IMR-90 (cell line): ENCODE measurements at regions not wholly inside any gene's neighbourhood (a gene's known extent, or its start where the extent isn't known, plus 50 kb on each side); places are given as distances from the start of the nearest gene placed in this dataset.

Experiments used
- ATAC-seq: fragments of 200-7000 bp; cut with Tn5 transposase; 2 replicates; pipeline ENCODE4 v1.9.1; 2020; ENCODE audit warnings: low read depth, mild to moderate bottlenecking, moderate library complexity
- BruUV-seq: library from RNA; stranded (reverse); fragments of 400-500 nt; replicated peaks from 2 replicates; lab custom pipeline; 2021; lab: Mats Ljungman, UMichigan
- CTCF ChIA-PET: fragments of 300-600 bp; formaldehyde crosslinking; extraction: SDS; loops from one replicate; lab custom pipeline; 2021; ENCODE audit warnings: antibody characterized with exemption; lab: Yijun Ruan, JAX
- POLR2A ChIA-PET: fragments of 300-600 bp; sonication (Branson Sonifier 250); formaldehyde crosslinking; loops from one replicate; lab custom pipeline; 2022; ENCODE audit warnings: antibody characterized with exemption; ENCODE audit not compliant: unreplicated experiment; lab: Charles Lee
- DNase-seq: peaks from one replicate; pipeline ENCODE4 v3.0.0; 2013
- H2AFZ ChIP-seq: replicated peaks from 2 replicates; pipeline ENCODE3; 2013; ENCODE audit warnings: low read length, mild to moderate bottlenecking; ENCODE audit not compliant: poor library complexity
- H2AK5ac ChIP-seq: 2 replicates; pipeline ENCODE4 v1.6.1; 2013; ENCODE audit warnings: low read depth, low read length, inconsistent platforms
- H2AK9ac ChIP-seq: replicated peaks from 2 replicates; pipeline ENCODE3; 2013; ENCODE audit warnings: mild to moderate bottlenecking, low read depth, low read length, moderate library complexity; ENCODE audit not compliant: poor library complexity
- H2BK120ac ChIP-seq: 2 replicates; pipeline ENCODE4 v1.6.1; 2013; ENCODE audit warnings: low read depth, low read length, inconsistent platforms
- H2BK15ac ChIP-seq: 3 replicates; pipeline ENCODE4 v1.6.1; 2013; ENCODE audit warnings: low read depth, low read length, inconsistent platforms
- H2BK20ac ChIP-seq: 2 replicates; pipeline ENCODE4 v1.6.1; 2013; ENCODE audit warnings: low read depth, mild to moderate bottlenecking, inconsistent platforms, low read length, moderate library complexity
- H2BK5ac ChIP-seq: 2 replicates; pipeline ENCODE4 v1.6.1; 2013; ENCODE audit warnings: mild to moderate bottlenecking, low read depth, low read length, inconsistent platforms; ENCODE audit not compliant: poor library complexity, severe bottlenecking
- H3K14ac ChIP-seq: replicated peaks from 2 replicates; pipeline ENCODE4 v1.6.1; 2013; ENCODE audit warnings: low read depth, low read length, inconsistent platforms
- H3K18ac ChIP-seq: 2 replicates; pipeline ENCODE4 v1.6.1; 2013; ENCODE audit warnings: low read depth, low read length, control low read depth
- H3K23ac ChIP-seq: 2 replicates; pipeline ENCODE4 v1.6.1; 2013; ENCODE audit warnings: low read depth, low read length, inconsistent platforms
- H3K27ac ChIP-seq: 2 replicates; pipeline ENCODE4 v1.5.1; 2013; ENCODE audit warnings: mild to moderate bottlenecking, control low read depth, low read length; ENCODE audit not compliant: insufficient read depth
- H3K27me3 ChIP-seq: 2 replicates; pipeline ENCODE4 v1.6.1; 2013; ENCODE audit warnings: low read length; ENCODE audit not compliant: control insufficient read depth, insufficient read depth
- H3K36me3 ChIP-seq: 2 replicates; pipeline ENCODE4 v1.6.1; 2013; ENCODE audit warnings: low read length, mixed read lengths; ENCODE audit not compliant: control insufficient read depth, insufficient read depth
- H3K4ac ChIP-seq: 2 replicates; pipeline ENCODE4 v1.6.1; 2013; ENCODE audit warnings: low read depth, low read length, inconsistent platforms
- H3K4me1 ChIP-seq: 2 replicates; pipeline ENCODE4 v1.6.1; 2013; ENCODE audit warnings: low read length, mixed read lengths; ENCODE audit not compliant: control insufficient read depth, insufficient read depth
- H3K4me2 ChIP-seq: 2 replicates; pipeline ENCODE4 v1.6.1; 2013; ENCODE audit warnings: low read depth, mild to moderate bottlenecking, control low read depth, low read length, moderate library complexity
- H3K4me3 ChIP-seq: 2 replicates; pipeline ENCODE4 v1.5.1; 2013; ENCODE audit warnings: low read depth, mild to moderate bottlenecking, control low read depth, low read length, moderate library complexity; ENCODE audit not compliant: insufficient read depth
- H3K56ac ChIP-seq: 2 replicates; pipeline ENCODE4 v1.6.1; 2013; ENCODE audit warnings: low read length, inconsistent platforms; ENCODE audit not compliant: insufficient read depth; ENCODE audit errors: extremely low read depth
- H3K79me1 ChIP-seq, 2 experiments: 2 replicates each; pipeline ENCODE4 v1.6.1; 2013; ENCODE audit warnings: low read length in 2 of 2, inconsistent platforms in 1 of 2, low read depth in 1 of 2
- H3K9ac ChIP-seq: 2 replicates; pipeline ENCODE4 v1.6.1; 2013; ENCODE audit warnings: low read depth, low read length, control low read depth
- H3K9me1 ChIP-seq: 2 replicates; pipeline ENCODE4 v1.6.1; 2013; ENCODE audit warnings: low read length, inconsistent platforms; ENCODE audit not compliant: insufficient read depth
- H3K9me3 ChIP-seq: 2 replicates; pipeline ENCODE4 v1.6.1; 2013; ENCODE audit warnings: low read length; ENCODE audit not compliant: control insufficient read depth, insufficient read depth
- H4K20me1 ChIP-seq: 2 replicates; pipeline ENCODE4 v1.6.1; 2013; ENCODE audit warnings: low read length, inconsistent platforms; ENCODE audit not compliant: insufficient read depth
- H4K5ac ChIP-seq: 2 replicates; pipeline ENCODE4 v1.6.1; 2013; ENCODE audit warnings: mild to moderate bottlenecking, low read depth, low read length, control low read depth
- H4K8ac ChIP-seq, 2 experiments: 2 replicates each; pipeline ENCODE4 v1.6.1; 2013; ENCODE audit warnings: low read depth in 2 of 2, low read length in 2 of 2, control low read depth in 1 of 2, inconsistent platforms in 1 of 2
- H4K91ac ChIP-seq: 2 replicates; pipeline ENCODE4 v1.6.1; 2013; ENCODE audit warnings: low read depth, low read length, inconsistent platforms; ENCODE audit not compliant: insufficient read depth
- BHLHE40 ChIP-seq: fragments of 150-350 bp; IDR thresholded peaks from 2 replicates; pipeline ENCODE4 v1.6.1; 2016; ENCODE audit warnings: mild to moderate bottlenecking, low read depth, low read length
- CEBPB ChIP-seq: IDR thresholded peaks from 2 replicates; pipeline ENCODE4 v1.6.1; 2012; ENCODE audit warnings: low read depth, low read length, improper control_type of control experiment
- CHD1 ChIP-seq: IDR thresholded peaks from 2 replicates; pipeline ENCODE4 v1.6.1; 2012; ENCODE audit warnings: low read depth, low read length, improper control_type of control experiment
- CTCF ChIP-seq: conservative IDR thresholded peaks from 2 replicates; pipeline ENCODE4 v1.5.1; 2012; ENCODE audit warnings: mild to moderate bottlenecking, low read depth, low read length, improper control_type of control experiment
- FOS ChIP-seq: fragments of 150-350 bp; IDR thresholded peaks from 2 replicates; pipeline ENCODE4 v1.6.1; 2016; ENCODE audit warnings: low read depth, low read length
- MAFK ChIP-seq: IDR thresholded peaks from 2 replicates; pipeline ENCODE4 v1.6.1; 2012; ENCODE audit warnings: low read depth, low read length, improper control_type of control experiment
- MAZ ChIP-seq: IDR thresholded peaks from 2 replicates; pipeline ENCODE4 v1.6.1; 2012; ENCODE audit warnings: low read depth, mild to moderate bottlenecking, low read length, improper control_type of control experiment, moderate library complexity, borderline replicate concordance
- MXI1 ChIP-seq: IDR thresholded peaks from 2 replicates; pipeline ENCODE4 v1.6.1; 2012; ENCODE audit warnings: low read depth, mild to moderate bottlenecking, low read length, moderate library complexity, borderline replicate concordance
- NFE2L2 ChIP-seq: fragments of 150-350 bp; IDR thresholded peaks from 2 replicates; pipeline ENCODE4 v1.6.1; 2016; ENCODE audit warnings: low read depth, mild to moderate bottlenecking, low read length
- POLR2A ChIP-seq: IDR thresholded peaks from 2 replicates; pipeline ENCODE4 v1.6.1; 2012; ENCODE audit warnings: mild to moderate bottlenecking, low read depth, low read length
- RAD21 ChIP-seq: IDR thresholded peaks from 2 replicates; pipeline ENCODE4 v1.6.1; 2012; ENCODE audit warnings: low read length, improper control_type of control experiment
- RCOR1 ChIP-seq: IDR thresholded peaks from 2 replicates; pipeline ENCODE4 v1.6.1; 2012; ENCODE audit warnings: mild to moderate bottlenecking, low read length, improper control_type of control experiment; ENCODE audit not compliant: insufficient replicate concordance
- RFX5 ChIP-seq: IDR thresholded peaks from 2 replicates; pipeline ENCODE4 v1.8.0; 2012; ENCODE audit warnings: low read depth, mild to moderate bottlenecking, low read length, moderate library complexity
- SMC3 ChIP-seq: fragments of 150-350 bp; IDR thresholded peaks from 2 replicates; pipeline ENCODE4 v1.6.1; 2016; ENCODE audit warnings: low read depth, mild to moderate bottlenecking, antibody characterized with exemption, low read length, moderate library complexity
- USF2 ChIP-seq: fragments of 150-350 bp; IDR thresholded peaks from 2 replicates; pipeline ENCODE4 v1.6.1; 2017; ENCODE audit warnings: mild to moderate bottlenecking, antibody characterized with exemption, low read length, low read depth
- WGBS, 2 experiments: methylation state at CpG; one replicate each; pipeline versions ENCODE4 v1.1.5 to v1.1.7; 2013; ENCODE audit warnings: missing lambda C conversion rate in 2 of 2; ENCODE audit not compliant: insufficient read length in 1 of 2; ENCODE audit errors: extremely low coverage in 2 of 2; 5-methylcytosine and 5-hydroxymethylcytosine counted together
- dilution Hi-C: fragments of 300-500 bp; cut with HindIII; formaldehyde crosslinking; loops from one replicate; pipeline ENCODE4 v1.14.3; 2018; ENCODE audit warnings: low sequenced_read_pairs; ENCODE audit not compliant: unreplicated experiment
- in situ Hi-C: fragments of 300-500 bp; cut with MboI; formaldehyde crosslinking; loops from 3 replicates; pipeline ENCODE4 v1.14.3; 2019; ENCODE audit warnings: low sequenced_read_pairs, inconsistent platforms, mixed read lengths
- intact Hi-C: fragments of 100-400 bp; cut with micrococcal nuclease; formaldehyde crosslinking; loops from 2 replicates; pipeline ENCODE4 v1.10.0; 2022
- TF ChIP-seq, protein P1 (sequence below): fragments of 150-350 bp; IDR thresholded peaks from 2 replicates; pipeline ENCODE4 v1.6.1; 2016; ENCODE audit warnings: low read depth, mild to moderate bottlenecking, low read length, moderate library complexity, borderline replicate concordance

- H3K9me3 ChIP-seq, result peaks cover 2% of the 10 kb centered on the region; the same call in 1 of the 2 replicates
- H2BK15ac ChIP-seq, result no peak overlapping the region
- H3K56ac ChIP-seq, result no peak overlapping the region
- H4K91ac ChIP-seq, result no peak overlapping the region
- ATAC-seq (no peak), DNase-seq (no peak)
- no peak overlapping the region for H4K8ac ChIP-seq
- H3K23ac ChIP-seq, result no peak overlapping the region
- no peak overlapping the region for H4K5ac ChIP-seq
- H3K27ac ChIP-seq, result no peak overlapping the region
- no peaks in the 10 kb centered on the region for H3K36me3 ChIP-seq
- ChIA-PET POLR2A (no interaction called here), CTCF (no interaction called here)
- H2BK120ac ChIP-seq, result no peak overlapping the region
- H3K9ac ChIP-seq, result no peak overlapping the region
- WGBS, 2 experiments, result 20% methylated on average over 12 of the region's 15 CpGs; no CpG with 5 or more reads in 1 of the 2 experiments
- peaks cover 46% of the 10 kb centered on the region for H3K27me3 ChIP-seq
- H3K18ac ChIP-seq, result no peak overlapping the region
- no peaks in the 10 kb centered on the region for H4K20me1 ChIP-seq
- H3K4ac ChIP-seq, result no peak overlapping the region
- dilution Hi-C loops, result no loop called here
- H2BK20ac ChIP-seq, result no peak overlapping the region
- no peaks in the 10 kb centered on the region for H3K79me1 ChIP-seq
- H3K9me1 ChIP-seq, result 0 out of 2 replicates have a peak, but pooled peaks cover 6% of the 10 kb centered on the region
- no peak overlapping the region for H2BK5ac ChIP-seq
- no peak overlapping the region for H2AK9ac ChIP-seq
- BruUV-seq, result no TSS peak
- no peak overlapping the region for H2AK5ac ChIP-seq
- no peak overlapping the region for H3K14ac ChIP-seq
- H3K4me2 ChIP-seq, result no peak overlapping the region
- in situ Hi-C loops, result no loop called here
- intact Hi-C loops, result no loop called here
- no peak overlapping the region for H3K4me3 ChIP-seq
- no peak overlapping the region for H2AFZ ChIP-seq
- H3K4me1 ChIP-seq, result peaks cover 4% of the 10 kb centered on the region; the same call in 1 of the 2 replicates
- TF ChIP-seq POLR2A, result no peak
- no peak for TF ChIP-seq CTCF
- TF ChIP-seq USF2, result no peak
- no peak for TF ChIP-seq RAD21
- TF ChIP-seq SMC3, result no peak
- no peak for TF ChIP-seq RFX5
- no peak for TF ChIP-seq FOS
- no peak for TF ChIP-seq MXI1
- TF ChIP-seq MAFK, result no peak
- TF ChIP-seq, protein P1, sequence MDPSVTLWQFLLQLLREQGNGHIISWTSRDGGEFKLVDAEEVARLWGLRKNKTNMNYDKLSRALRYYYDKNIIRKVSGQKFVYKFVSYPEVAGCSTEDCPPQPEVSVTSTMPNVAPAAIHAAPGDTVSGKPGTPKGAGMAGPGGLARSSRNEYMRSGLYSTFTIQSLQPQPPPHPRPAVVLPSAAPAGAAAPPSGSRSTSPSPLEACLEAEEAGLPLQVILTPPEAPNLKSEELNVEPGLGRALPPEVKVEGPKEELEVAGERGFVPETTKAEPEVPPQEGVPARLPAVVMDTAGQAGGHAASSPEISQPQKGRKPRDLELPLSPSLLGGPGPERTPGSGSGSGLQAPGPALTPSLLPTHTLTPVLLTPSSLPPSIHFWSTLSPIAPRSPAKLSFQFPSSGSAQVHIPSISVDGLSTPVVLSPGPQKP, result no peak
- TF ChIP-seq RCOR1, result no peak
- no peak for TF ChIP-seq BHLHE40
- no peak for TF ChIP-seq MAZ
- no peak for TF ChIP-seq CHD1
- TF ChIP-seq NFE2L2, result no peak
- TF ChIP-seq CEBPB, result no peak
Observed at GRCh38 chr22:27673839-27674238, 127.7 kb downstream of the MN1 start.
